SK-N-SH (cell line): ENCODE measurements at regions not wholly inside any gene's neighbourhood (a gene's known extent, or its start where the extent isn't known, plus 50 kb on each side); places are given as distances from the start of the nearest gene placed in this dataset.

ENCODE experiments used
- CTCF ChIA-PET: fragments of 300-600, 350-600 bp; formaldehyde crosslinking; extraction: SDS; loops from one replicate; lab custom pipeline; 2021; lab: Yijun Ruan, JAX
- POLR2A ChIA-PET: fragments of 350-600 bp; sonication (Branson Sonifier 250); formaldehyde crosslinking; extraction: SDS; loops from one replicate; lab custom pipeline; 2020; ENCODE audit warnings: antibody characterized with exemption, inconsistent platforms; lab: Yijun Ruan, JAX
- DNase-seq: peaks from one replicate; pipeline ENCODE4 v3.0.0; 2012
- H2AFZ ChIP-seq: fragments of 200-600 bp; sonication (generic); 2 replicates; pipeline ENCODE4 v1.8.1; 2016; ENCODE audit warnings: antibody characterized with exemption, mild to moderate bottlenecking, low read depth
- H3F3A ChIP-seq: fragments of 200-600 bp; sonication (generic); replicated peaks from 2 replicates; pipeline ENCODE3; 2016; ENCODE audit warnings: antibody characterized with exemption, mild to moderate bottlenecking; ENCODE audit not compliant: insufficient read depth
- H3K27ac ChIP-seq, 2 experiments: fragments of 200-500 bp in 1 of 2; fragments of 200-600 bp in 1 of 2; sonication (Bioruptor generic) in 1 of 2; sonication (generic), shearing (Covaris generic) in 1 of 2; 2 replicates each; pipeline versions ENCODE4 v1.5.1 to v1.6.1; 2014 to 2016; ENCODE audit warnings: low read depth in 2 of 2, inconsistent platforms in 1 of 2, low read length in 1 of 2, mild to moderate bottlenecking in 1 of 2, mixed read lengths in 1 of 2
- H3K27me3 ChIP-seq: fragments of 200-600 bp; sonication (generic), shearing (Covaris generic); 2 replicates; pipeline ENCODE4 v1.6.1; 2016; ENCODE audit warnings: mixed run types; ENCODE audit not compliant: insufficient read depth
- H3K36me3 ChIP-seq, 2 experiments: fragments of 200-500 bp in 1 of 2; fragments of 200-600 bp in 1 of 2; sonication (Bioruptor generic) in 1 of 2; sonication (generic) in 1 of 2; replicated peaks in 1 of 2; 2 replicates each; pipeline versions ENCODE3 to v1.5.1; 2014 to 2016; ENCODE audit warnings: low read length in 1 of 2, mild to moderate bottlenecking in 1 of 2; ENCODE audit not compliant: insufficient read depth in 2 of 2, control insufficient read depth in 1 of 2
- H3K4me1 ChIP-seq, 2 experiments: fragments of 200-500 bp in 1 of 2; fragments of 200-600 bp in 1 of 2; sonication (Bioruptor generic) in 1 of 2; sonication (generic), shearing (Covaris generic) in 1 of 2; 2 replicates each; pipeline versions ENCODE4 v1.5.1 to v1.6.1; 2014 to 2016; ENCODE audit warnings: low read depth in 1 of 2, low read length in 1 of 2, mixed run types in 1 of 2; ENCODE audit not compliant: insufficient read depth in 2 of 2, control insufficient read depth in 1 of 2
- H3K4me2 ChIP-seq: fragments of 200-600 bp; sonication (generic), shearing (Covaris generic); 2 replicates; pipeline ENCODE4 v1.6.1; 2017; ENCODE audit warnings: mixed run types
- H3K4me3 ChIP-seq, 2 experiments: fragments of 200-500 bp in 1 of 2; fragments of 200-600 bp in 1 of 2; sonication (Bioruptor generic) in 1 of 2; sonication (generic), shearing (Covaris generic) in 1 of 2; 2 replicates each; pipeline versions ENCODE4 v1.5.1 to v1.8.1; 2014 to 2016; ENCODE audit warnings: low read depth in 2 of 2, inconsistent platforms in 1 of 2, low read length in 1 of 2, mild to moderate bottlenecking in 1 of 2, mixed read lengths in 1 of 2, moderate library complexity in 1 of 2
- H3K79me2 ChIP-seq: fragments of 200-600 bp; sonication (generic); 2 replicates; pipeline ENCODE4 v1.8.1; 2017; ENCODE audit warnings: mild to moderate bottlenecking; ENCODE audit not compliant: insufficient read depth
- H3K9ac ChIP-seq: fragments of 200-600 bp; sonication (generic); 2 replicates; pipeline ENCODE4 v1.6.1; 2017; ENCODE audit warnings: mixed run types
- H3K9me2 ChIP-seq: fragments of 200-600 bp; sonication (generic); 2 replicates; pipeline ENCODE4 v1.6.1; 2017; ENCODE audit warnings: mixed run types
- H3K9me3 ChIP-seq: fragments of 200-600 bp; sonication (generic); 2 replicates; pipeline ENCODE4 v1.6.1; 2017; ENCODE audit warnings: mixed run types, mild to moderate bottlenecking, moderate library complexity
- H4K20me1 ChIP-seq: fragments of 200-600 bp; sonication (generic); 2 replicates; pipeline ENCODE4 v1.6.1; 2017; ENCODE audit warnings: mild to moderate bottlenecking, mixed run types; ENCODE audit not compliant: insufficient read depth
- CHD2 ChIP-seq: fragments of 150-350 bp; IDR thresholded peaks from 2 replicates; pipeline ENCODE4 v1.6.1; 2018; ENCODE audit warnings: low read length; ENCODE audit not compliant: partially characterized antibody
- ELF1 ChIP-seq: IDR thresholded peaks from 2 replicates; pipeline ENCODE4 v1.4.0; 2012
- EP300 ChIP-seq, 2 experiments: IDR thresholded peaks; 2 replicates each; pipeline versions ENCODE4 v1.4.0 to v1.6.1; 2012; ENCODE audit warnings: borderline replicate concordance in 1 of 2, low read depth in 1 of 2, low read length in 1 of 2
- EZH2phosphoT487 ChIP-seq: fragments of 200-600 bp; sonication (generic); IDR thresholded peaks from 2 replicates; pipeline ENCODE4 v1.6.1; 2017; ENCODE audit warnings: low read depth, mixed run types, mild to moderate bottlenecking, antibody characterized with exemption, moderate library complexity, borderline replicate concordance
- FOSL2 ChIP-seq: IDR thresholded peaks from 2 replicates; pipeline ENCODE4 v1.4.0; 2012; ENCODE audit warnings: low read depth, mild to moderate bottlenecking, moderate library complexity, borderline replicate concordance
- FOXM1 ChIP-seq: IDR thresholded peaks from 2 replicates; pipeline ENCODE4 v1.4.0; 2012; ENCODE audit warnings: low read depth, mild to moderate bottlenecking
- GABPA ChIP-seq: IDR thresholded peaks from 2 replicates; pipeline ENCODE4 v1.4.0; 2012; ENCODE audit warnings: low read depth, mild to moderate bottlenecking
- IRF3 ChIP-seq: fragments of 150-350 bp; IDR thresholded peaks from 2 replicates; pipeline ENCODE4 v1.6.1; 2016; ENCODE audit warnings: mild to moderate bottlenecking, low read depth, low read length
- MEF2A ChIP-seq: IDR thresholded peaks from 2 replicates; pipeline ENCODE4 v1.4.0; 2012; ENCODE audit warnings: low read depth, borderline replicate concordance
- POLR2AphosphoS5 ChIP-seq: IDR thresholded peaks from 2 replicates; pipeline ENCODE4 v1.6.1; 2012; ENCODE audit warnings: low read depth, low read length
- RAD21 ChIP-seq: IDR thresholded peaks from 2 replicates; pipeline ENCODE4 v1.6.1; 2012; ENCODE audit warnings: mild to moderate bottlenecking, low read length
- RCOR1 ChIP-seq: fragments of 150-350 bp; IDR thresholded peaks from 2 replicates; pipeline ENCODE4 v1.6.1; 2017; ENCODE audit warnings: antibody characterized with exemption, low read length
- REST ChIP-seq: IDR thresholded peaks from 2 replicates; pipeline ENCODE4 v1.6.1; 2012; ENCODE audit warnings: mild to moderate bottlenecking, low read depth, low read length, moderate library complexity
- USF1 ChIP-seq: IDR thresholded peaks from 2 replicates; pipeline ENCODE4 v1.4.0; 2012; ENCODE audit warnings: low read depth, borderline replicate concordance
- WGBS: methylation state at CpG from one replicate; pipeline ENCODE4 v1.1.6; 2017; ENCODE audit warnings: low lambda C conversion rate; 5-methylcytosine and 5-hydroxymethylcytosine counted together

- Histone ChIP-seq H3K4me3 (no peak overlapping the region), H2AFZ (no peak overlapping the region), H3K9me2 (no peaks in the 10 kb centered on the region), H3F3A (no peaks in the 10 kb centered on the region), H3K4me1 (no peaks in the 10 kb centered on the region), H3K27me3 (no peaks in the 10 kb centered on the region), H3K9ac (no peak overlapping the region), H3K9me3 (no peaks in the 10 kb centered on the region), H3K27ac (no peak overlapping the region), H3K79me2 (no peaks in the 10 kb centered on the region), H3K36me3 (no peaks in the 10 kb centered on the region), H3K4me2 (no peak overlapping the region), H4K20me1 (no peaks in the 10 kb centered on the region)
- no peak for DNase-seq
- TF ChIP-seq FOXM1, result no peak
- TF ChIP-seq EZH2phosphoT487, result no peak
- no peak for TF ChIP-seq CHD2
- no peak for TF ChIP-seq REST
- no peak for TF ChIP-seq RCOR1
- no peak for TF ChIP-seq MEF2A
- TF ChIP-seq USF1, result no peak
- TF ChIP-seq POLR2AphosphoS5, result no peak
- no peak for TF ChIP-seq GABPA
- TF ChIP-seq FOSL2, result no peak
- TF ChIP-seq RAD21, result no peak
- TF ChIP-seq ELF1, result no peak
- no peak for TF ChIP-seq IRF3
- no peak for TF ChIP-seq EP300 (IDR thresholded peaks at IDR 0.05; ENCODE audit: borderline replicate concordance in 1 of 2, low read depth in 1 of 2, low read length in 1 of 2)
- ChIA-PET CTCF (interaction anchor here (1.3 kb wide), 1 partner anchor 15 kb away, joined by 3 read pairs; no protein-coding TSS in a partner anchor), POLR2A (no interaction called here)
- 36% methylated on average over 1 of the region's 1 CpG for WGBS
Observed at GRCh38 chr5:82886911-82887310, 190.3 kb downstream of the TMEM167A start.
